ENCODE measurements at regions not wholly inside any gene's neighbourhood (a gene's known extent, or its start where the extent isn't known, plus 50 kb on each side); places are given as distances from the start of the nearest gene placed in this dataset.

DNA sequence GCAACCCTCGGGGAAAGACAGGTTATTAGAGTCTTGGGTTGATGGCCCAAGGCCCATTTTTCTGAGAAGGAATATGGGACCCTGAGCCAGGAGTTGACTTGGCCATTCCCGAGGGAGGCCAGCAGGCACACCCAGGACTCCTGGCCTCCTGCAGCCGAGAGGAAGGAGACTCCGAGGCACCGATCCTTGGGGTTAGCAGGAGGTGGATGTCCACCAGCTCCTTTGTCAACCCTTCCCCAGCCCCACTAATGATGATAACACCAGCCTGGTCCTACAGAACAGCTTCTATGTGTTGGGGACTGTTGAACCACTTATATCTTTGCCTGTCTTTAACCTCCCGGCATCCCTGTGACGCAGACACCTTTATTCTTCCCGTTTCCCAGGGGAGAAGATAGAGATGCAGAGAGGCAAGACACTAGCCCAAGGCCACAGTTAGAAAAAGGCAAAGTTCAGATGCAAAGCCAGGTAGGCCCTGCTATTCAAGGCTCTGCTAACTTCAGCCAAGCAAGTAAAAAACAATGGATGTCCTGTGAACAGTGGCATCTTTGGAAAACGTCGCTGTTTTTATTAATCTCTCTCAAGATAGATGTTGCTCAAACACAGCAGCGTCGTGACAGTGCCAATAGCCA is 767.3 kb upstream of the TBX3 start:
- no peak for DNase-seq

- DNase-seq: no peak
These were observed 766.7 kb upstream of the TBX3 start for GRCh38 chr12:115450710-115451109.

DNA sequence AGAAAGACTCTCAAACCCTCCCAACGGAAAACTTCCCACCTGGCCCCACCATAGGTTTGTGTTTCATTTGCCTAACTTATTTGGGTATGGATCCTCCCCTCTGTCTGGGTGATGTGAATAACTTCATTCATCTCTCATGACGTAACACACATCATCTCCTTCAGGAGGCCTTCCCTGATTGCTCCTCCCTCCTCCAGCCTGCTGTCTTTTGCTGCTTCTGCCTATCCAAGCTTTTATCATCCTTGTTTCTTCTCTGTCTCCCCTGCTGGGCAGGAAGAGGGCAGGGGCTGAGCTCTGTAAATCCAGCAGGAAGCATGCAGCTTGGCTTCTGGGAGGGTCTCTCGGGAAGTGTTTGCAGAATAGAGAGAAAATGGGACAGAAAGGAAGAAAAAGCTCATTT is 766.0 kb upstream of the TBX3 start:
- DNase-seq: no peak

GRCh38 chr12:115449526-115449925 is 765.6 kb upstream of the TBX3 start:
- DNase-seq: no peak

DNA sequence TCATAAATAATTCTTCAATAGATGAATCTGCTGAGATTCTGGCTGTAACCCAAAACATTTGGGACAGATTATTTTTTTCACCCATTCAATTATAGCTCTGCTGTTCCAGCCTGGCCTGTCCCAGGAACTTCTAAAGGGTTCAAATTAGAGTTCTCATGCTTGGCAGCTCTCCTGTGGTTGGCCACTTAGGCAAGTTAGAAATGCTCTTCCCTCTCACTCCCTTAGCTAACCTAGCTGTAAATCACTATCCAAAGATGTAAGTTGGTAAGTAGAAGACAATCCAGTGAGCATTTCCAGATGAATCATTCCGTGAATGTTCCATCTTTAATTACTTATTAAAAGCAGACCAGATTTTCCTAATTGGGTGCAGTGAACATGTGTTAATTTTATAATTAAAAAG is 760.4 kb upstream of the TBX3 start:
- DNase-seq: no peak

DNA sequence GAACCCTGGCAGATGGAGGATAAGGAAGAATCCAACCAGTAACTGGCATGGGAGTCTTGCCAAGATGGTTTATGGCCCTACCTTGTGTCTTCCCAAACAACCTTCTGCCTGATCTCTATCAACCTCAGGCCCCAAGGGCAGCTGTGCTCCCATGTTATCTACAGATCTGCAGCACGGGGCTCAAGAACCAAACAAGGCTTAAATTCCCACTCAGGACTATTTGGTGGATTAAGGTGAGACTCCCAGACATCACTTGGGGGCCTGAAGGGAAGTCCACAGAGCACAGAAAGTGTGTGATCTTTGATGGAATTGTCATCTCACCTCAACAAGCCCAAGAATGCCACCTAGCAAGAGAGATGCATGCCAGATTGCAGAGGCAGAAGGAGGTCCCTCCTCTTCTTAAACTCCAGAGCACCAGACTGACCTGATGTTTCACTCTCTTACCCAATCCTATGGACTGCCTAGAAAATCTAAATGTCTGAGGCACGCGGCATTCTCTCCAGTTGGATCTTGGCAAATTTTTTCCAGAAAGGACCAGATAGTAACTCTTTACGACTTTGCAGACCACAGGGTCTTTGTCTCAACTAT is 759.5 kb upstream of the TBX3 start:
- no peak for DNase-seq

DNA sequence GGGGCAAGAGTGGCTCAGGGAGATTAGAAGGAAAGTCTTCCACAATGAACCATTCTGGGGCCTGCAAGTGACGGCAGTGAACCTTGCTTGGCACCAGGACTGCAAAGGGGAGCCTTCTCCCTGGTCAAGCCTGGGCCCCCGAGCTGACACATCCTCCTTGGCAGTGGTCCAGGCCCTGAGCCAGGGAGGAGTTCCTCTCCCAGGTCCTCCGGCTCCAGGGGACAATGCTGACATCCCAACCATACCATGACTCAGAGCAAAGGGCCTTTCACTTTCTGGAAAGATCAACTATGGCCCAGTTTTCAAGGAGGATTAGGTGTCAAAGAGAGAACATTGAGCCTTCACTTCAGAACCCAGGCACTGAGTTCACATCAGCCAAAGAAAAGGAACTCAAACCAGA is 756.5 kb upstream of the TBX3 start:
- DNase-seq: no peak

GRCh38 chr12:115439008-115439601 is 755.1 kb upstream of the TBX3 start:
- DNase-seq: no peak

- DNase-seq: no peak
These were observed 754.3 kb upstream of the TBX3 start for GRCh38 chr12:115438314-115438713.

DNA sequence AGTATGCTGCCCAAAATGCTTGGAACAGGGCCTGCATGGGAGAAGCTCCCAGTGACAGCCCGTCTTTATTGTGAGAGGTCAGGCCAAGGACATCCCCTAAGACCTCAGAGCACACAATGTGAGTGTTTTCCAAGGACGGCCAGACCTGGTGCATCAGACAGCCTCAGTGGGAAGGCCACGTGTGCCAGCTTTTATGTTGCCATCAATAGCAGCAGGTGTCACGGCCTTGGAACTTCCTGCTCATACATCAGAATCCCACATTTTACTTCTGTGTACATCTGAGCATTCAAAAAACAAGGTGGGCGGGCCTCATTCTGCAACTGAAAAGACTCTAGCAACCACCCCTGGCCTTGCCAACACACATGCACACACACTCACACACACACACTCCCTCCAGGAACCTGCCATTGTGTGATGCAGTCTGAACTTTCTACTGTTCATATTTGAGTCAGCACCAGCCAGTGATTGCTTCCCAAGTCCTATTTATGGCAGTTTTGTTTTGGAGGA is 753.1 kb upstream of the TBX3 start:
- no peak for DNase-seq

DNA sequence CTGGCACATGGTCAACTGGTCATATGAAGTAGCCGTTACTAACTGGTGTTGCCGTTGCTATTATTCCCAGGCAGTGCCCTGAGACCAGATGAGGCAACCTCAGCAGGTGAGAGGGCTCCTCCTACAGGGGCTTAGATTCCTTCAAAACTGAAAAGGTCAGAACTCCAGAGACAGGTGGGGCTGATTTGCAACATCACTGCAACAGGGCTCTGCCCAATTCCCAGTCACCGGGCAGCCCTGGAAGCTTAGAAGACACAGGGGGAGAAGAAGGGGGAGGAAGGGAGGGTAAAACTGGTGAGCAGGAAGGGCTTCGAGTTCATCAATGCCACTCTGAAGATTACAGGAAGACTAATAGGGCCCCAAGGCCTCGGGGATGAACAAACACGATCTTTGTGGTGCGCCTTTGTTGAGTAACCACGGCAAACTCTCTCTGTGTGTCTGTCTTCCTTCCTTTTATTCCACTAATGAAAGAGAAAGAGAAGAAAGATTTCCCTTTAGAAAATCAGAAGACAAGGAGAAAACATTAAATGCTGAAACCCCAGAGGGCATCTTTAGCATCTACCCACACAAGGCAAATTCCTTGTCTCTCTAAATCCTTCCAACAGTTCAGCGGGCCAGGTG is 749.1 kb upstream of the TBX3 start:
- DNase-seq: no peak

DNA sequence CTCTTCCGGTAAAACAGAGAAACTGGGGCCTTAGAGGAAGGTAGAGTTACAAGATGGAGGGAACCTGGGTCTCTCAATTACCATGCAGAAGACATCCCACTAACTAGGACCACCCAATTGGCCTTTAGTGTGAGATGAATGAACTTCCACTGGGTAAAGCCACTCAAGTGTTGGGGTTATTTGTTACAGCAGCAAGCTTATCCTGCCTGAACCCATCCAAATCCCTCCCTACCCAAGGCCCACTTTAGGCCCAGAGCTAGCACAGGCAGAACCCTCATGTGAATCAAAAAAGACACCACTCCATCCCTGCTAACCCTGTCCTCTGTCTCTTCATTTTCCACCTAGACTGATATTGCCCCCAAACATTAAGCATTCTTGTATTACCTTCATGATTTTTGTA is 746.7 kb upstream of the TBX3 start:
- no peak for DNase-seq

DNA sequence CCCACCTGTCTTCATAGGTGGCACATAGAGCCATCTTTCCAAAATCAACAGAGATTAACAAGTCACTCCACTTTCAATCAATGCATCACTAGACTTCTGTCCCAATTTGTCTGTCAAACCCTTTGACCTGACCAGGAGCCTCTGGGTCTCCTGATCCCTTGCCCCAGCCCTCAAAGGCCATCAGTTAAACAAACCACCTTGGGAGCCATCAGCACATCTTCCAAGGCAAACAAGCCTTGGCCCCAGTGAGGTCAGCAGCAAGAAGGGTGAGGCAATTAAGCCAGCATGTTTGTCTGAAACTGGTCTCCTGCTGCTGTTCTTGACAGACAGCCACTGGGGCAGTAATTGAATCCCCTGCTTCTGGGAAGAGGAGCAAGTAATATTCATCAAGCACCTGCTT is 742.8 kb upstream of the TBX3 start:
- no peak for DNase-seq

DNA sequence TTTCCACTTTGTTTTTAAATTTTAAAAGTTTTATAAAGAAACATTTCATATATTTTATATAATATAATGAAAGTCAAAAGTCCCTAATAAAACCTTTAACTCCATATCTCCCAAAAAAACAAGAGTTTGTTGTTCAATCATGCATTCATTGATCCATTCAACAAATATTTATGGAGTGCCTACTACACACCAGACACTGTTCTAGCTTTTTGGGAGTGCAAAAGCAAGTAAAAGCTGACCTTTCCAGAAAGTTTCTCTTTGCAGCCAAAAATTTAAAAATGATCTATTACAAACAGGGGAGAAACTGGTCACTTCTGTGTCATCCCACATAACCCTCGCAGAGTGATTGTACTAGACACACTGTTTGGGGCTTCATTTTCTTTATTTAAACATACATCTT is 740.0 kb upstream of the TBX3 start:
- no peak for DNase-seq

GRCh38 chr12:115423546-115423987 is 739.6 kb upstream of the TBX3 start:
- no peak for DNase-seq

GRCh38 chr12:115422845-115423545 is 739.0 kb upstream of the TBX3 start:
- no peak for DNase-seq

- DNase-seq: no peak
These were observed 738.1 kb upstream of the TBX3 start for GRCh38 chr12:115421796-115422709.

DNA sequence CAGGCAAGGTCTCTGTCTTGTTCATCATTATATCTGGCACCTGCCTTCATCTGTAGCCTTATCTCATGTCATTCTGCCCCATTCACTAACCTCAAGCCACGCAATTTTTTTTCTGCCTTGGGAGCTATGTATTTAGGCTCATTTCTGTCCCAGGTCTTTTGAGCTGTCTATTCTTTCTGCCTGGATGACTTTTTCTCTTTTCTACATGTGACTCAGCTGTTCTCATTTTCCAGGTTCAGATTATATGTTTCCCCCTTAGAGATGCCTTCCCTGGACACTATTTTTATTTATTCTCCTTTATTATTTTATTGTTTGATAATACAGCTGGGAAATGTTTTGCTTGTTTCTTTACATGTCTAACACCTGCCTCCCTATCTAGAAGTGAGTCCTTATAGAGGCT is 737.4 kb upstream of the TBX3 start:
- DNase-seq: no peak

- no peak for DNase-seq
These were observed 735.2 kb upstream of the TBX3 start for GRCh38 chr12:115419145-115419646.

DNA sequence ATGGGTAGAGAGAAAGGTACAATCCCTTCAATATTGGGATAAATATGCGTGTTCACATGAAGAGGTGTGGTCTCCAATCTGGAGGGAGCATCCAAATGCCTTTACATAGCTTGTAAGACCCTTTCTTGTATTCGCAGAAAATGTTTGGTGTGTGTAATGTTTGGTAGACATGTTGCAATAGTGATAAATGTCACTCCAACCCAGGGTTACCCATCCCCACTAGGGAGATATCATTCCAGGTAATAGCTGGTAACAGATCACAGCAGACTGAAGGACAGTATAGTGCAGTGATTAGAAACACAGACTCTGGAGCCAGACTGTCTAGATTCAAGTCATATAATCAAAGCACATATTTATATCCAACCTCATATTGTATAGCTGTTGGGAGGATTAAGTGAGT is 733.6 kb upstream of the TBX3 start:
- no peak for DNase-seq

DNA sequence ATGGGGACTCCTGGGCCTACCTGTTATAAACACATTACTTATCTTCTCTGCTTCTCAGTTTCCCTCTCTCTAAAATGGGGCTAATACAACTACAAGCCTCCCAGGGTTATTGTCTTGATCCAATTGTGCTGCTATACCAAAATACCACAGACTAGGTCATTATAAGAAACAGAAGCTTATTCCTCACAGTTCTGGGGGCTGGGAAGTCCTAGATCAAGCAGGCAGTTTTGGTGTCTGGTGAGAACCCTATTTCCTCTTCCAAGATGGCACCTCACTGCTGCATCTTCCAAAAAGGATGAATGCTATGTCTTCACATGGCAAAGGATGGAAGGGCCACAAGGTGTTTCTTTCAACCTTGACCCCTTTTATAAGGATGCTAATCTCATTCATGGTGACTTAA is 732.9 kb upstream of the TBX3 start:
- no peak for DNase-seq

DNA sequence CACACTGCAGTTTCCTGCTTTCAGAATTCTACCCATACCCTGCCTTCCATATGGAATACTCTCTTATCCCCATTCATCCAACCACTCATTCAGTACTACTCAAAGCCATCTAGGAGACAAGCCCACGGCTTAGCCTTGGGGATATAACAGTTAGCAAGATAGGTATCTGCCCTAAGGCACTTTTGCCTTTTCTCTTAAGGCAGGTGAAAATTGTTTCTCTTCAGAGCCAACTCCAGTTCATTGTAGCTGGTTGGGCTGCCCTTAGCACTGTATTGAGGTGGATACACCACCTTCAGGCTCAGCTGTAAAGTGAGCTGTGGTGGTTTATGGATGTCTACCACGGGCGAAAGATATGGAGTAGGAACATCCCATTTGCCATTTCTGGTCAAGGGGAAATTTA is 729.7 kb upstream of the TBX3 start:
- no peak for DNase-seq

All from CD4-positive, alpha-beta T cell treated with Interferon alpha-2 for 1 hour (primary cell).